ENCODE measurements at regions not wholly inside any gene's neighbourhood (a gene's known extent, or its start where the extent isn't known, plus 50 kb on each side); places are given as distances from the start of the nearest gene placed in this dataset.

- no peak for TF ChIP-seq POLR2A (IDR thresholded peaks at IDR 0.05)
- TF ChIP-seq, protein P1, sequence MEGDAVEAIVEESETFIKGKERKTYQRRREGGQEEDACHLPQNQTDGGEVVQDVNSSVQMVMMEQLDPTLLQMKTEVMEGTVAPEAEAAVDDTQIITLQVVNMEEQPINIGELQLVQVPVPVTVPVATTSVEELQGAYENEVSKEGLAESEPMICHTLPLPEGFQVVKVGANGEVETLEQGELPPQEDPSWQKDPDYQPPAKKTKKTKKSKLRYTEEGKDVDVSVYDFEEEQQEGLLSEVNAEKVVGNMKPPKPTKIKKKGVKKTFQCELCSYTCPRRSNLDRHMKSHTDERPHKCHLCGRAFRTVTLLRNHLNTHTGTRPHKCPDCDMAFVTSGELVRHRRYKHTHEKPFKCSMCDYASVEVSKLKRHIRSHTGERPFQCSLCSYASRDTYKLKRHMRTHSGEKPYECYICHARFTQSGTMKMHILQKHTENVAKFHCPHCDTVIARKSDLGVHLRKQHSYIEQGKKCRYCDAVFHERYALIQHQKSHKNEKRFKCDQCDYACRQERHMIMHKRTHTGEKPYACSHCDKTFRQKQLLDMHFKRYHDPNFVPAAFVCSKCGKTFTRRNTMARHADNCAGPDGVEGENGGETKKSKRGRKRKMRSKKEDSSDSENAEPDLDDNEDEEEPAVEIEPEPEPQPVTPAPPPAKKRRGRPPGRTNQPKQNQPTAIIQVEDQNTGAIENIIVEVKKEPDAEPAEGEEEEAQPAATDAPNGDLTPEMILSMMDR (IDR thresholded peaks at IDR 0.05 in 4 of 5, conservative IDR thresholded peaks at IDR 0.05 in 1 of 5) = no peak
- DNase-seq (peak in 1 of 2 donors; percentile 12), ATAC-seq (no peak)
- Histone ChIP-seq H3K4me3 (no peak overlapping the region), H3K9me3 (no peaks in the 10 kb centered on the region), H3K4me1 (no peaks in the 10 kb centered on the region), H3K27ac (no peak overlapping the region), H3K27me3 (no peaks in the 10 kb centered on the region), H3K36me3 (no peaks in the 10 kb centered on the region)
- in situ Hi-C loops (cut with MboI; ENCODE audit: low sequenced_read_pairs in 4 of 4) = no loop called here
- intact Hi-C loops (cut with DNase I; ENCODE audit: low total_unique reads) = no loop called here
Observed at GRCh38 chr6:122154912-122155575, 244.4 kb upstream of the HSF2 start.

DNA sequence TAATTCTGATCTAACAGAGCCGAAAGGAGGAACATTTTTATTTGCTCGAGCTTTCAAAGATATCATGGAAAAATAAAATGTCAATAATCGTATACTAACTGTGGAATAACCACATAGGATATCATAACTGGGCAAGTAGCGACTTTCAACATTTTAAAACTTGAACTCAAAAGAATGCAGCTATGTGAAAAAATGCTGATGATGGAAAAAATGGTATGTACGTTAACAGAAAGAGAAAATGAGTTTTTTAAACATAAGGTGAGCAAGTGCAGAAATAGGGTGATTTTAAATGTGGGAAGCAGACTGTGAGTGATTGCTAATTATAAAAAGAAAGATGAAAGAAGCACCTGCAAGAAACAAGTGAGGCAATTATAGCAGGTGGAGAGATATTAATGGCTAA, 238.3 kb upstream of the HSF2 start:
- Histone ChIP-seq H3K9me3 (no peaks in the 10 kb centered on the region), H3K27me3 (no peaks in the 10 kb centered on the region), H3K4me3 (no peak overlapping the region), H3K27ac (no peak overlapping the region), H3K36me3 (no peaks in the 10 kb centered on the region), H3K4me1 (no peaks in the 10 kb centered on the region)
- intact Hi-C loops (cut with DNase I; ENCODE audit: low total_unique reads) = no loop called here
- TF ChIP-seq, protein P1 (IDR thresholded peaks at IDR 0.05 in 4 of 5, conservative IDR thresholded peaks at IDR 0.05 in 1 of 5) = no peak
- TF ChIP-seq POLR2A (IDR thresholded peaks at IDR 0.05) = no peak
- in situ Hi-C loops (cut with MboI; ENCODE audit: low sequenced_read_pairs in 4 of 4) = no loop called here
- no peak for DNase-seq
- no peak for ATAC-seq

- no peak overlapping the region for H3K4me3 ChIP-seq
- TF ChIP-seq, protein P1 (IDR thresholded peaks at IDR 0.05 in 4 of 5, conservative IDR thresholded peaks at IDR 0.05 in 1 of 5) = no peak
- TF ChIP-seq POLR2A (IDR thresholded peaks at IDR 0.05) = no peak
- in situ Hi-C loops (cut with MboI; ENCODE audit: low sequenced_read_pairs in 4 of 4) = no loop called here
- DNase-seq (no peak), ATAC-seq (no peak)
- H3K9me3 ChIP-seq = no peaks in the 10 kb centered on the region
- H3K27me3 ChIP-seq = no peaks in the 10 kb centered on the region
- no peaks in the 10 kb centered on the region for H3K36me3 ChIP-seq
- intact Hi-C loops (cut with DNase I; ENCODE audit: low total_unique reads) = no loop called here
- H3K4me1 ChIP-seq = no peaks in the 10 kb centered on the region
- H3K27ac ChIP-seq = no peak overlapping the region
Observed at GRCh38 chr6:122165014-122165413, 234.4 kb upstream of the HSF2 start.

DNA sequence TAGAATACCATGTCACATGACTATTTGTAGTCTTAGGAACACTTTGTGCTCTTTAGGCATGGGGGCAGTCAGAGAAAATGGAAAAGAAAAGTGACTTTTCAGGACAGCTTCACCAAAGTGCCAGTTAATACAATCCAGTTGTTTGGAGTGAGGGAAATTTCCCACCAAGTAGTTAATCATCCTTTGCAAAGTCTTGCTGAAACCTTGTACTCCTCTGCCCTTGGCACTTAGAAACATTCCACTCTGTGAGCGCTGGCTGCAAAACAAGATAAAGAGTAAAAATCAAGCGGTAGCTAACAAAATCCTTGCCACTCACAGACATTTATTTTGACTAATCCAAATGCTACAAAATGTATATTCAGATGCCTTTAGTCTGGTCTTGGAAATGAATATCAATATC, 229.2 kb upstream of the HSF2 start:
- intact Hi-C loops (cut with DNase I; ENCODE audit: low total_unique reads) = no loop called here
- DNase-seq = no peak
- TF ChIP-seq, protein P1 (IDR thresholded peaks at IDR 0.05 in 4 of 5, conservative IDR thresholded peaks at IDR 0.05 in 1 of 5) = no peak
- TF ChIP-seq POLR2A (IDR thresholded peaks at IDR 0.05) = no peak

DNA sequence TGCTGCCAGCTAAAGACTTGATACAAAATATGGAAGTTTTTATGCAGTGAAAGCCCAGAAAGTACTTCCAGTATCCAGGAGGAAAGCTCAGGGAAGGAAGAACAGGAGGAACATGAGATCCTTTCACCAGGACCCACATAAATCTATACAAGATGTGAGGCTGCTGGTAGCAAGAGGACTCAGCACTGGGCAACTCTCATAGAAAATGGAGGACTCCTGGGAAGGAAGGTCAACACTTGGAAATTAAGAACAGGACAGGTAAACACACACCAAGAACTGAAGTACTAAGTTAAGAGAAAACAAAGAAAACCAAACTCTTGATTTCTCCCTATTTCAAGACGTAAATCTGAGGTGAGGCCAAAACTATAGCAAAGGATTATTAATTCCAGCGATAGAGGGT, 220.5 kb upstream of the HSF2 start:
- TF ChIP-seq POLR2A (IDR thresholded peaks at IDR 0.05) = no peak
- TF ChIP-seq, protein P1 (IDR thresholded peaks at IDR 0.05 in 4 of 5, conservative IDR thresholded peaks at IDR 0.05 in 1 of 5) = no peak
- DNase-seq (no peak), ATAC-seq (no peak)
- Histone ChIP-seq H3K36me3 (no peaks in the 10 kb centered on the region), H3K27me3 (no peaks in the 10 kb centered on the region), H3K9me3 (no peaks in the 10 kb centered on the region), H3K27ac (no peak overlapping the region), H3K4me3 (no peak overlapping the region), H3K4me1 (no peaks in the 10 kb centered on the region)
- in situ Hi-C loops (cut with MboI; ENCODE audit: low sequenced_read_pairs in 4 of 4) (no loop called here), intact Hi-C loops (cut with DNase I; ENCODE audit: low total_unique reads) (no loop called here)

More for the DNA sequence above, 229.2 kb upstream of the HSF2 start:
- no peak for ATAC-seq
- H3K27me3 ChIP-seq = no peaks in the 10 kb centered on the region
- no peaks in the 10 kb centered on the region for H3K36me3 ChIP-seq
- H3K4me3 ChIP-seq = no peak overlapping the region
- H3K4me1 ChIP-seq = no peaks in the 10 kb centered on the region
- in situ Hi-C loops (cut with MboI; ENCODE audit: low sequenced_read_pairs in 4 of 4) = no loop called here
- no peak overlapping the region for H3K27ac ChIP-seq
- no peaks in the 10 kb centered on the region for H3K9me3 ChIP-seq
